HG03460 (cell line): ENCODE measurements at regions not wholly inside any gene's neighbourhood (a gene's known extent, or its start where the extent isn't known, plus 50 kb on each side); places are given as distances from the start of the nearest gene placed in this dataset.
"Not testable (repeated sequence)": the region's sequence is repeated elsewhere in the genome, so short reads cannot be mapped to it uniquely, and the experiment has no call there.

Experiments used
- ATAC-seq: cut with Tn5 transposase; IDR thresholded peaks from one replicate; pipeline ENCODE4 v1.9.1; 2021; ENCODE audit not compliant: unreplicated experiment

DNA sequence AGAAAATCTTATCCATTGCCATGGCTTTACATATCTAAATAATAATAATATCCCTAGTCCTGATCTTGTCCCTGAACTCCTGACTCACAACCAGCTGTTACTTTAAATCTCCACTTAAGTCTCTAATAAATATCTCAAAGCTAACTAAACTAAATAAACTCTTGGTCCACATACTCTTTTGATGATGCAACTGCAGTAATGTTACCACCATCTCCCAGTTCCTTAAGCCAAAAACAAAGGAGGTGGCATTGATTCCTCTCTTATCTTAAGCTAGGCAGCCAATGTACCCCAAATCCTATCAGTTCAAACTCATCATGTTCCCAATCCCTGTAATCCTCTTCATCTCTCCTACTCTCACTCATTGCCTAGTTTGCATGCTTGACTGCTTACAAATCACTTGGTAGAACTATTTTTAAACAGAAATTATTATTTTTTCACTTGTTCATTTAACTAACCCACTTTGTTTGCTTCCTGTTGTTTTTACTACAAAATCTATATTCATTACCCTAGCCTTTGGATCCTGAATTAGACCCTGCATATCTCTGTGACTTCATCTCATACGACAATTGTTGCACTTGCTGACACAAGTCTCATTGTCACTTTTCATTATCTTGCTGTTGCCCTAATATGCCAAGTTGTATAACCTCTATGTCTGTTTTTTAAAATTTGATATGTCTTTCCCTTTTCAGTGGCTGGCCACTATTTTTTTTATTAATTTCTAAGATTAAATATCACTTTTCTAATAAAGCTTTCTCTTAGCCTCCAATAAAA lies 462.2 kb downstream of the ZPLD1 start:
- ATAC-seq = no peak

DNA sequence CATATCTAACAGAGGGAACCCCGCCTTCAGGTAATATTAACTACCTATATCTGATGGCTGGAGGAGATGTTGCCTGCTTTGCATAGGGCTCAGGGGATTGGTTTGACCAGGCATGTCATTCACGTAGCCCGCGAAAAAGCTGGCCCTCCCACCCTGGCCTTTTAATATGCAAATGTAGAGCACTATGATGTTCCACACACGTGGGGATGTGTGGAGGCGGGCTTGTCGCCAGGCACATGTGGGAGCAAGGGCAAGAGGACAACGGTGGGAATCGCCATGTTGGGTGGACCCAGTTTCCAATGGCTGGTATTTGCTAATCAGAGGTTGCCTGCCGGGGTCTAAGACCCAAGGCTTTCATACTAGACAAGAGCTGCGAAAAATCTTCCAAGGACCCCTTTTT lies 469.8 kb downstream of the ZPLD1 start:
- no peak for ATAC-seq

DNA sequence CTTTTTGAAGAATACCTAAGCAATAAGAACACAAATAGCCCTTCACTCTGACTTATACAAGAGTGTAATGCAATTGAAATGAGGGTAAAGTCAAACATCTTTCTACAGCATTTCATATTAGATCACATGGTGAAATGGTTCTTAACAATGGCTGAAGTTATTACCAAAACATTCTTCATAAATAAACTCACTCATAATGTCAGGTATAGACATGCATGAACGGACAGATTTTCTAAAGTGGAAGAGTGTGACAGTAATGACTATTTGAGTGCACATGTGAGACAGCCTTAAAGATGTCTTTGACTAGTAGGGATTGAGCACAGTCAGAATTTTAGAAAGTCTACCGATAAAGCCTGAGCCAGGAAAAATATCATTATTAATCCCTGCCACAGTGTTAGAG lies 471.0 kb downstream of the ZPLD1 start:
- no peak for ATAC-seq

DNA sequence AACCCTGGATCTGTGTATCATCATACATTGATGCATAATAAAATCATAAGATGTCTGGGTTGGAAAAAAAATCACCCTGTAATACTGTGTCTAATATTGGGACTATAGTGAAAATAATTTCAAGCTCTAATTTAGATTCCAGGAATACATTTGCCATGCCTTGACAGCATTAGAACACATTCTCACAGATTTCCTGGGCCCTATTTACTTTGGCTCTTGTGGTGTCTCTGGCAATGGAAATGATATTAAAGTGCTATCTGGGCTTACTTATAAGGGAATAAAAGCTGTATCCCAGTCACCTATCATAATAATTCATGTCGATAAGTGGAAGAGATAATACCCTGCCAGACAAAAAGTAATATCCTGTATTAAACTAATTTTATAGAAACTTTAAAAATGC lies 472.0 kb downstream of the ZPLD1 start:
- no peak for ATAC-seq

DNA sequence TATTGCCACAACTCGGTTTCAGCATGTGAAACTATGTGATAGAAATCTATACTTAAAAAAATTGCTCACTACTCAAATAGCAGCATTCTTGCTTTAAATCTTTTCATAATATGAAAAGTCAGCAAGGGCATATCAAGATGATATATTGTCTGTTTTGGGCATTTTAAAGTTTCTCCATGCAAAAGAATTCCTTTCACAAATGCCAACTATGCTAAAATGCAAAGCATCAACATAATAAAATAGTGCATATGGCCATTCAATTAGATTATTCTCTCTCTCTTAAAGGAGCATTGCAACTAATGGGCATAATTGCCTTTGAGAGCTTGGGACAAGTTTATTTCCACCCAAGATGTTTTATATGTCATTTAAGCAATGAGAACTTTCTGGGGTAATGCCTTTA lies 475.1 kb downstream of the ZPLD1 start:
- no peak for ATAC-seq

DNA sequence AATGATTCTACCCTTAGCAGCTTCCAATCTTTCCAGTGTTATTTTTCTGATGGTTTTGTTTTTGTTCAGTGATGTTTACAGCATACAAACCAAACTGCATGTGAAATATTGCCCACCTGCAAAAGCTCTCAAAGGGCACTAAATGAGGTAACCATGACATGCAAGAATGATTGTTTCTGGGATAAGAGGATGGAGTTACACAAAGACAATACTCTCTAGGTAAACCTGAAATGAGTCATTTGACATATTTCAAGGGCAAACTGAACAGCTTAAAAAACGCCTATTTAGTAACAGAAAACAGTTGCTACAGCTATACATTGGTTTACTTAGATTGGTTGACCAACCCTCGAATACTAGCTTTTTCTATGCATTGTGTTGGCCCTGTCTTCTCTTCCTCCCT lies 481.7 kb downstream of the ZPLD1 start:
- ATAC-seq = no peak

DNA sequence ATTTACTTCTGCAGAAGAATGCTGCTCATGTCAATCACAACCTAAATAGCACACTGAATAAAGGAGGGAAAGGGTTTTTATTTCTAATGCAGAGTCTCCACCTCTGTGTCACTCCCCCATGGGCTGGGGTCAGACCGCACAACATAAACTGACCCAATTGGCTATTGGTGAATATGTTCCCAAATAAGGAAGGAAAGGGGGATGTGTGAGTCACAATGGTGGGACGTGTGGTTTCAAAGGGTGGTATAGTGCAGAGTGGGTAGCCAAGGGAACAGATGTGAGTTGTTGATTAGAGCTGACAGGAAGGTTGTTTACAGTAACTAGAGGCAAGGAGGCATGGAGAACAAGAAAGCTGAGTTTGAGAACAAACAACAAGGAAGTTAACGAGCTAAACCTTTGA lies 491.8 kb downstream of the ZPLD1 start:
- ATAC-seq = no peak

DNA sequence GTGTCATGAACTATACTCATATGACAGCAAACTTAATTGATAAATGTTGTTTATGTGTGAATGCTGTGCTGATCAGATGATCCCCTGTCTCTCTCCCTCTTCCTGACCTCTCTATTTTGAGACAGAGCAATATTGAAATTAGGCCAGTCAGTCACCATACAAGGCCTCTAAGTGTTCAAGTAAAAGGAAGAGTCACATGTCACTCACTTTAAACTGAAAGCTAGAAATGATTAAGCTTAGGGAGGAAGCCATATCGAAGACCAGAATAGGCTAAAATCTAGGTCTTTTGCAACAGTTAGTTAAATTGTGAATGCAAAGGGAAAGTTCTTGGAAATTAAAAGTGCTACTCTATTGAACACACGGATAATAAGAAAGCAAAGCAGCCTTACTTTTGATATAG lies 498.6 kb downstream of the ZPLD1 start:
- no peak for ATAC-seq

DNA sequence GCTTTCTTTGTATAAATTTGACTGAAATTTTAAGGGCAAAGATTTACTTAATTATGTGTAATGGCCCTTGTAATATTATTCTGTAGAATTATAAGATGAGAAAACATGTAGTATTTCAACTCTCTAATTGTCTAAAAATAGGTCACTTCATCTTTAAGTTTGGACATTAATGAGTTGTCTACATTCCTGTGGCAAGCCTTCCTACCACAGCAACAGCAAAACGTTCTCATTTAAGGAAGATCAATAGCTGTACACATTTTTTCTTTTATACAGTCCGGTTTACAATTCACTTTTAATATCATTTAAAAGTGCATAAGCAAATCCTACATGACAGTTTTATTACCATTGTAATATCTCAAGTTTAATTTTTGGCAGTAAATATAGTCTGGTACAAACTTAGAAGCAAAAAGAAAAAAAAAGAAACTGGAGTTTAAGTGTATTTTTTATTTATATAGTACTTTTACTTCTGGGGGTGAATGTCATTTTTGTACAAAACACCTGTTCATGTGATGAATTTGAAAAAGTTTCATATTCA lies 501.8 kb downstream of the ZPLD1 start:
- ATAC-seq = no peak

DNA sequence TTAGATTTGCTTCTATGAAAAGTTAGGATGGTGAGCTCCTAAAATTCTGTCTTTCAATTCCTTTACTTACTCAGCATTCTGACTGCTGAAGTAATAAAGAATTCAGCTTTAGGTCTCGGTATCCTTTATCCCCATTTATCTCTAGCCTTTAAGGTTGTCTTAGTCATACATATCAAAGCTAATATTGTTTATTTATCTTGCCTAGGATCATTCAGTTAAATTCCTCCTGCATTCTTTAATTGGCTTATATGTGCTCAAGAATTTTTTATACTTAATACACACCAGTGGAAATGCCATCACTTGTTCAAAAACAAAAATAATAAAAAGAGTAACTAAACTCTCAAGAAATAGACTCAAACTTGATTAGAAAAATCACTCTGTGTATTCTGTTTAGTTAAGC lies 507.0 kb downstream of the ZPLD1 start:
- ATAC-seq = no peak

DNA sequence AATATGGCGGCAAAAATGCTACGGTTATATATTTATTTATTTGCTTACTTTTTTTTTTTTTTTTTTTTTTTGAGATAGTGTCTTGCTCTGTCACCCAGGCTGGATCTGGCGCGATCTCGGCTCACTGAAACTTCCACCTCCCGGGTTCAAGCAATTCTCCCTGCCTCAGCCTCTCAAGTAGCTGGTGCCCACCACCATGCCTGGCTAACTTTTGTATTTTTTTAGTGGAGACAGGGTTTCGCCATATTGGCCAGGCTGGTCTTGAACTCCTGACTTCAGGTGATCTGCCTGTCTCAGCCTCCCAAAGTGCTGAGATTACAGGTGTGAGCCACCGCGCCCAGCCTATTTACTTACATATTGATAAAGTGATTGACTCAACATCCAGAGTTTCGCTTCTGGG lies 511.6 kb downstream of the ZPLD1 start:
- ATAC-seq = not testable (repeated sequence)

DNA sequence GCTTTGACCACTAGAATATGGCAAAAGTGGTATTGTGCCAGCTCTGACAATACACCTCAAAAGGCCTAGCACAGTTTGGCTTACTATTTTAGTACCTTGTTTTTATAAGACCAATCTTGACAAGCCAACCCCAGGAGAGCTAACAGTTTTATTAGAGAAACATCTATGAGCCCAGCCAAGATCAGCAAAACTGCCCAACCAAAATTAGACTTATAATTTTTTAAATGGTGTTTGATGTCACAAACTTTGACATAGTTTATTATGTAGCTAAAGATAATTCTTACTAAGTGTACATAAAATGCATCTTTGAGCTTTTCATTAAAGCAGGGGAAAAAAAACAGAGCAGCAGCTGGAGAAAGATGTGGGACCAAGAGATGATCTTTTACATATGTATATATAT lies 537.5 kb downstream of the ZPLD1 start:
- no peak for ATAC-seq

DNA sequence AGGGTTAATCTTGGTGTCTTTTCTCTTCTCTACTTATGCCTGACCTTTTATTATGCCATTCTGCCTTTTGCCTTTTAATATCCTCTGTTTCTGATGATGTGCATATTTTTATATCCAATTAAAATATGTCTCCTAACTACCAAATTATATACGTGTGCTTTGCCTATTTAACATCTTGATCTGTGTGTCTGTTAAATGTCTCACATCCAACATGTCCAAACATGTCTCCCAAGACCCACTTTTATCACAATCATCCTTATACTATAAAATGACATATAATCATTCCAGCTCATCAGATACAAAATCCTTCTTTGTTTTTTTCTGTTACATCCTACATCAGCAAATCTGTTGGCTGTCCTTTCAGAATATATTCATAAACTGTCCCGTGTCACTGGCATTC lies 539.5 kb downstream of the ZPLD1 start:
- no peak for ATAC-seq

DNA sequence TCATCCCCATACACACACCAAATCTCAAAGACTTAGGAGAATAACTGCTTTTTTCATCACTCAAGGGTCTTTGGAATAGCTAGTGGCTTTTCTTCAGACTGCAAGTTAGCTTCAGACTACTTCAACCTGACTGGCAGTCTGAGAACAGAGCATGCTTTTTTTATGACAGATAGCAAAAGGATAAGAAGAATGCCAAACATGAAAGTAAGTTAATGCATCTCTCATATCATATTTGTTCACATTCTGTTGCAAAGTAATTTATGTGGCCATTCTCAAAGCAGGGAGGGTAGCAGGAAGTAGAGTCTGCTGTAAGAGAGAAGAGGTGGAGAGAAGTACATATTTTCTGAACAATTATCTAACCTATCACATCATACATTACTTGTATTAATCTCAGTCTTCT lies 544.4 kb downstream of the ZPLD1 start:
- ATAC-seq = no peak

DNA sequence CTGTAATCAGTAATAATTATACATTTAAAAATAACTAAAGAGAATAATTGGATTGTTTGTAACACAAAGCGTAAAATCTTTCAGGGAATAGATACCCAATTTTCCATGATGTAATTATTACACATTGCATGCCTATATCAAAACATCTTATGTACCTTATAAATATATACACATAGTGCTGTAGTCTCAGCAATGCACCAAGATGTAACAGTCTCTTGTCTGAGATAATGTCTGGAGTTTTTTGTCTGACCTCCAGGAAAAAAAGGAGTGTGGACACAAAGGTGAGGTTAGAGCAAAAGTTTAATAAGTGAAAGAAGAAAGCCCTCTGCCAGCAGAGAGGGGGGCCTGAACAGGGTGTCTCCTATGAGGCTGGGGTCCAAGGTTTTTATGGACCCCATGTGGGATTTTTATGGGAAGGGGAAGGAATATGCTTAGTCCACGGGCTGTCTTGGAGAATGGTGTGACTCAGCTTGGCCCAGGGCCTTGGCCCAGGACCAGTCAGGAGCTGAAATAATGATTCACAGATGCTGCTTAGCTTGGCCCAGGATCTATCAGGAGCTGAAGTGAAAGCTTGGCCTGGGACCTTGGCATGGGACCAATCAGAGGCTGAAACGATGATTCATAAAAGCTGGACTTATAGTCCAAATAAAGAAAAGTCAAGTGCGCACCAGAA lies 545.0 kb downstream of the ZPLD1 start:
- no peak for ATAC-seq

DNA sequence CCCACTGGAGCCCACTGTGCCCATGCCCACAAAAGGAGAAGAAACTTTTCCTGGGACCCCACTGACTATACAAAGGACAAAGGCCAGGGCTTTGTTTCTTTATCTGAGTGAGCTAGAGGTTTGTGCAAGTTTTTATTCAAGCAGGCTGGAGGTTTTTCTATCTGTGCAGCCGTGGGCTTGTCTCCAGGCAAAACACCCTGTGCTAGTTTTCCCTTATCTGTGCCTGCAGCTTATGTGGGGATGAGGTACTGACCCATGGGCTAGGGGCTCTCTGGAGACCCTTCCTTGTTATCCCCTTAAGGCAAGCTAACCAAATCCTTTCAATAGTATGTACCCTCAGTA lies 545.5 kb downstream of the ZPLD1 start:
- no peak for ATAC-seq

DNA sequence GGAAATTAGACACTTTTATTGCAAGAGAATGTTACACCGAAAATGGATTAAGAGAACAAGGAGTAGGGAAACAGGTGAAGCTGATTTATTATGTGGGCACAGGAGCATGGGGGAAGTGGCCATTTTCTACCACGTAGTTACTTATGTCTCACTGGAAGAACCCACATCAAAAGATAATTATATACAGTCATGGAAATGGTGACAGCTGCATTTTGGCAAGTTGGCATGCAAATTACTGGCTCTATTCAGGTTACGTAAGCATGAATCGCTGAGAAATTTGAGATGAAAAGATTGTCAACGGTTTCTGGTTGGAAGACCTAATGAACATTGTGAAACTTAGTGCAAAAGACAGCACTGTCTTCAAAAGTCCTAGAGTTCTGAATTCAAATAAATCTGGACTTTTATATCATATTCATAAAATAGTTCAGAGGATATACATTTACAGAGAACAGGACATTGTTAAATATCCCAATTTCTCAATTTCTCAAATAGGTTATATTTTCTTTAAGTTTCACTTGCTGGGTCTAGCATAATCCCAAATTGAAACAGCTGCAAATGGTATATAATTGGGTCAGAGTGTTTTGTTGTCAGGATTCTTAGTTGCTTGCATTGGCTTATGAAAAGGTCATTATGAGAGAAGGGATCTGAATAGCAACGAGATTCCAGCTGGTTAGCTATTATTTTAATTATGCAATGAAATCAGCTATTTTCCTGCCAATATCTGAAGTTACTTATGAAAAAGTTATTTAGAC lies 567.8 kb downstream of the ZPLD1 start:
- ATAC-seq = no peak

DNA sequence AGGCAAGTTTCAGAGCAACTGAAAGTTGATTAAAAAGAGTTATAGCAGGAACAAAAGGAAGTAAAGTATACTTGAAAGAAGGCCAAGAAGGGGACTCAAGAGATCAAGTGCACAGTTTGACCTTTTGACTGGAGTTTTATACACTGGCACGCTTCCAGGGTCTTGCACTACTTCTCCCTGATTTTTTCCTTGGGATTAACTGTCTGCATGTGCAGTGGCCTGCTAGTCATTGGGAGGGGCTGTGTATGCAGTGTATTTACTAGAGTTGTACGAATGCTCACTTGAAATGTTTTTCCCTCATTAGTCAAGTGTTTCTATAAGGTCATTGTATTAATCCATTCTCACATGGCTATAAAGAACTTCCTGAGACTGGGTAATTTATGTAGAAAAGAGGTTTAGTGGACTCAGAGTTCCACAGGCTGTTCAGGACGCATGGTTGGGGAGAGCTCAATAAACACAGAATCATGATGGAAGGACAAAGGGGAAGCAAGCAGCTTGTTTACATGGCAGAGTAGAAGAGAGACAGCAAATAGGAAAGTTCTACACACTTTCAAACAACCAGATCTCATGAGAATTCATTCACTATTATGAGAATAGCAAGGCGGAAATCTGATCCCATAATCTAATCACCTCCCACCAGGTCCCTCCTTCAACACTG lies 571.8 kb downstream of the ZPLD1 start:
- ATAC-seq = no peak

DNA sequence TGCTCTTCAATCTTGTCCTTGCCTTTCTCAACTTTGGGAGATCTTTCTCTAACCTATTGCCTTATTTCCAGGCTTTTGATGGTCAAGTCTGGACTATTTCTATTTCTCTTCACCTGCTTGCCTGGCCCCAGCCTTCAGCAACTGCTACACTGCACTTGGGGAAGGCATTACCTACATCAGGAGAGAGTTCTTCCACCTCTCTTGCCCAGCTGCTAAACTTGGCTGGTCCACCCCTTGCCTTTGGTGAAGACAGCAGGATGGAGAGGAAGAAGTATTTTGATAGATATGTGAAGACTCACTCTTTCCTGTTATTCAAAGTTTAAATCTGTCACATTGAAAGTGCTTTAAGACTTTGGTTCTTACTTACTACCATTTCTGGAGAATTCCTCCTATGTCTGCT lies 574.8 kb downstream of the ZPLD1 start:
- no peak for ATAC-seq

DNA sequence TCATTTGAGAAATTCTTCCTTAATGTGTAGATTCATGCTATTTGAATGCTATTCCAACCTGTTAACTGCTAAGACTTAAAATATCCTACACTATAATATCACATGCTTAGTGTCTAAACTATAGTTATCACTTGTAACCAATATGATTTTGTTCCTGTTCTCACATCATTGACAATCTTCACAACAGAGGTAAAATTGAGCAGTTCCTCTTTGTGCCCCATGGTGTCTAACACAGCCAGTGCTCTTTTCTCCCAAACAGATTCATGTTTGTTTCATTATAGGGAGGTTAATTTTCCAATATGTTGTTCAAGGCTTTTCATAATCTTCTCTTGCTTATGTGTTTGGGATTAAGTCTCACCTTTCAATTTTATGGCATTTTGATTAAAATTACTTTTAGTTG lies 591.1 kb downstream of the ZPLD1 start:
- ATAC-seq = no peak

DNA sequence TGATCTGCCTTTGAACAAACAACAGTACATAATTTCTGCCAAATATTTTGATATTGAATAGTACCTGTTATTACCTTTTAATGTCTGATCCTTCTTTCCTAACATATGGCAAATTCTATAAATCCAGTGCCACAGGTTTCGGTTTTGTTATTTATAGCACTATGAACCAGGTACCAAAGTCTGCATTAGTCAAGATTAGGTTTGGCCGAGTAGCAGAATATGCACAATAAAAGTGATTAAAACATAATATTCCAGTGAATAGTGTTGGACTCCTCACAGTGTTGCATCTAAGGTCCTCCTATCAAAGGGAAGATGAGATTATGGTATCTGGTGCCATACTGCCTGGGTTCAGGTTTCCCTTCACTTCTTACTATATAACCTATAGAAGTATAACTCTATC lies 599.0 kb downstream of the ZPLD1 start:
- no peak for ATAC-seq

DNA sequence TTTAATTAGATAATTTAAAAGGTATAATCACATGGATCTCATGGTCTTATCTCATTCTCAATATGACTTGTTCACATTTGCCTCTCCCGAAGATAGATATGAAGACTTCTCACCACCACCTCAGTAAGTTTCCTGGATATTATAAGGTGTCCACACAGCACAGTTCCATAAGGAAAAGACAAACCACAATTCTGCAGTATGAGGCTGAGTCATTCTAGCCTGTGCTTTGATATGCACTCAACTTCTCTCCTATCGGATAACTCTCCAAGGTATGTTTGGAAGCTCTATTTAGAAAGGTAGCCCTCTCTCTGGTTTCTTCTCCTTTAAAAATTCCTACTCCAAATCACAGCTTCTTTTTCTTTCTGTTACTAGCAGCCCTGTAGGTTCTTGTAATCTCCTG lies 612.8 kb downstream of the ZPLD1 start:
- no peak for ATAC-seq
